OCI-LY3 (cell line): ENCODE measurements at regions not wholly inside any gene's neighbourhood (a gene's known extent, or its start where the extent isn't known, plus 50 kb on each side); places are given as distances from the start of the nearest gene placed in this dataset.
A peak's percentile ranks its signal among the peaks of the same experiment; 100 is the strongest.
"Not testable (repeated sequence)": the region's sequence is repeated elsewhere in the genome, so short reads cannot be mapped to it uniquely, and the experiment has no call there.

Source experiments
- H2AFZ ChIP-seq: fragments of 200-600, 300-600 bp; shearing (Covaris generic); 2 replicates; pipeline ENCODE4 v1.6.0; 2014; ENCODE audit warnings: antibody characterized with exemption, low read depth, low read length
- H3K27ac ChIP-seq: fragments of 200-600, 300-600 bp; sonication (generic); 2 replicates; pipeline ENCODE4 v1.5.1; 2014; ENCODE audit warnings: mild to moderate bottlenecking, low read length, moderate library complexity, mixed read lengths
- H3K27me3 ChIP-seq: fragments of 200-600, 300-600 bp; sonication (generic); 2 replicates; pipeline ENCODE4 v1.6.1; 2014; ENCODE audit warnings: low read depth, low read length, mixed read lengths
- H3K36me3 ChIP-seq: fragments of 200-600, 300-600 bp; sonication (generic); replicated peaks from 2 replicates; pipeline ENCODE3; 2014; ENCODE audit warnings: low read depth, low read length, mixed read lengths
- H3K4me1 ChIP-seq: fragments of 300-600, 200-600 bp; sonication (generic); 2 replicates; pipeline ENCODE4 v1.6.1; 2014; ENCODE audit warnings: low read length, mixed read lengths
- H3K4me2 ChIP-seq: fragments of 200-600, 300-600 bp; sonication (generic); 2 replicates; pipeline ENCODE4 v1.6.1; 2014; ENCODE audit warnings: low read length, mixed read lengths
- H3K4me3 ChIP-seq: fragments of 300-600, 200-600 bp; sonication (generic); 2 replicates; pipeline ENCODE4 v1.5.1; 2014; ENCODE audit warnings: antibody characterized with exemption, mild to moderate bottlenecking, low read length, moderate library complexity
- H3K79me2 ChIP-seq: fragments of 300-600, 200-600 bp; shearing (Covaris generic); 2 replicates; pipeline ENCODE4 v1.6.1; 2014; ENCODE audit warnings: mild to moderate bottlenecking, low read length, mixed read lengths
- H3K9ac ChIP-seq: fragments of 300-600, 200-600 bp; shearing (Covaris generic); 2 replicates; pipeline ENCODE4 v1.6.0; 2014; ENCODE audit warnings: mild to moderate bottlenecking, low read length, moderate library complexity
- H3K9me3 ChIP-seq: fragments of 200-600, 300-600 bp; shearing (Covaris generic); 2 replicates; pipeline ENCODE4 v1.6.1; 2014; ENCODE audit warnings: low read length, mixed read lengths; ENCODE audit not compliant: insufficient read depth
- H4K20me1 ChIP-seq: fragments of 200-600, 300-600 bp; sonication (generic); 2 replicates; pipeline ENCODE4 v1.6.1; 2016; ENCODE audit warnings: low read length, mixed read lengths; ENCODE audit not compliant: insufficient read depth
- EZH2phosphoT487 ChIP-seq: fragments of 200-600 bp; shearing (Covaris generic); IDR thresholded peaks from 2 replicates; pipeline ENCODE4 v1.6.1; 2018; ENCODE audit warnings: antibody characterized with exemption, mixed run types, low read depth
- TF ChIP-seq, protein P1 (sequence below): fragments of 200-600, 300-600 bp; sonication (generic); IDR thresholded peaks from 2 replicates; pipeline ENCODE4 v1.5.1; 2014; ENCODE audit warnings: antibody characterized with exemption, low read length, low read depth

DNA sequence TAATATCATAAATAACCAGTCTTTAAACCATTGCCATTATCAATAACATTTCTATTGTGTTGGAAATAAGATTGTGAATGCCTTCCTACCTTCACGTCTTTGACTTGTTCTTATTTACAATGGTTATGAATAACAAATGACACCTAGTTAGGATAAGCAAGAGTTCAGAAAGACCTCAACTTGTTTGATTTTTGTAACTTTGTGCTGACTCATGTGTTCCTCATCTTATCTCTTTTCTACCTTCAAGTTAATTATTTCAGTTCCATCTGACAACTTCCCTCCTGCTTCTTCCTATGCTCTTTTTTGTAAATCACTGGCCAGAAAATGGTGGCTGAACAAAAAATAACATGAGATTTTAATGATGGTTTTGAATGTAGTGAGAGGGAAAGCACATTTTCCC is 538.5 kb upstream of the TUSC1 start:
- no peaks in the 10 kb centered on the region for H4K20me1 ChIP-seq
- no peak overlapping the region for H3K4me3 ChIP-seq
- H3K27me3 ChIP-seq, result no peaks in the 10 kb centered on the region
- no peak overlapping the region for H3K4me2 ChIP-seq
- H2AFZ ChIP-seq, result no peak overlapping the region
- H3K4me1 ChIP-seq, result no peaks in the 10 kb centered on the region
- H3K27ac ChIP-seq, result no peak overlapping the region
- no peaks in the 10 kb centered on the region for H3K36me3 ChIP-seq
- no peaks in the 10 kb centered on the region for H3K9me3 ChIP-seq
- H3K79me2 ChIP-seq, result no peaks in the 10 kb centered on the region
- no peak overlapping the region for H3K9ac ChIP-seq
- TF ChIP-seq, protein P1, sequence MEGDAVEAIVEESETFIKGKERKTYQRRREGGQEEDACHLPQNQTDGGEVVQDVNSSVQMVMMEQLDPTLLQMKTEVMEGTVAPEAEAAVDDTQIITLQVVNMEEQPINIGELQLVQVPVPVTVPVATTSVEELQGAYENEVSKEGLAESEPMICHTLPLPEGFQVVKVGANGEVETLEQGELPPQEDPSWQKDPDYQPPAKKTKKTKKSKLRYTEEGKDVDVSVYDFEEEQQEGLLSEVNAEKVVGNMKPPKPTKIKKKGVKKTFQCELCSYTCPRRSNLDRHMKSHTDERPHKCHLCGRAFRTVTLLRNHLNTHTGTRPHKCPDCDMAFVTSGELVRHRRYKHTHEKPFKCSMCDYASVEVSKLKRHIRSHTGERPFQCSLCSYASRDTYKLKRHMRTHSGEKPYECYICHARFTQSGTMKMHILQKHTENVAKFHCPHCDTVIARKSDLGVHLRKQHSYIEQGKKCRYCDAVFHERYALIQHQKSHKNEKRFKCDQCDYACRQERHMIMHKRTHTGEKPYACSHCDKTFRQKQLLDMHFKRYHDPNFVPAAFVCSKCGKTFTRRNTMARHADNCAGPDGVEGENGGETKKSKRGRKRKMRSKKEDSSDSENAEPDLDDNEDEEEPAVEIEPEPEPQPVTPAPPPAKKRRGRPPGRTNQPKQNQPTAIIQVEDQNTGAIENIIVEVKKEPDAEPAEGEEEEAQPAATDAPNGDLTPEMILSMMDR, result no peak
- no peak for TF ChIP-seq EZH2phosphoT487

DNA sequence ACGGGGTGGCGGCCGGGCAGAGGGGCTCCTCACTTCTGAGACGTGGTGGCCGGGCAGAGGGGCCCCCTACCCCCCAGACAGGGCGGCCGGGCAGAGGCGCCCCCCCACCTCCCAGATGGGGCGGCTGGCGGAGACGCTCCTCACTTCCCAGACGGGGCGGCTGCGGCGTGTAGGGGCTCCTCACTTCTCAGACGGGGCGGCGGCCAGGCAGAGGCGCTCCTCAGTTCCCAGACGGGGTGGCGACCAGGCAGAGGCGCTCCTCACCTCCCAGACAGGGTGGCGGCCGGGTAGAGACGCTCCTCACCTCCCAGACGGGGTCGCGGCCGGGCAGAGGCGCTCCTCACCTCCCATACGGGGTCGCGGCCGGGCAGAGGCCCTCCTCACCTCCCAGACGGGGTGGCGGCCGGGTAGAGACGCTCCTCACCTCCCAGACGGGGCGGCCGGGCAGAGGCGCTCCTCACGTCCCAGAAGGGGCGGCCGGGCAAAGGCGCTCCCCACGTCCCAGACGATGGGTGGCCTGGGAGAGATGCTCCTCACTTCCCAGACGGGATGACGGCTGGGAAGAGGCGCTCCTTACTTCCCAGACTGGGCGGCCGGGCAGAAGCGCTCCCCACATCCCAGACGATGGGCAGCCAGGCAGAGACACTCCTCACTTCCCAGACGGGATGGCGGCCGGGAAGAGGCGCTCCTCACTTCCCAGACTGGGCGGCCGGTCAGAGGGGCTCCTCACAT is 536.6 kb upstream of the TUSC1 start:
- H3K4me2 ChIP-seq, H3K36me3 ChIP-seq, H3K79me2 ChIP-seq, H3K4me1 ChIP-seq, H3K9me3 ChIP-seq, H3K27ac ChIP-seq, H2AFZ ChIP-seq, H3K9ac ChIP-seq, H3K4me3 ChIP-seq, H3K27me3 ChIP-seq, H4K20me1 ChIP-seq: not testable (repeated sequence)

DNA sequence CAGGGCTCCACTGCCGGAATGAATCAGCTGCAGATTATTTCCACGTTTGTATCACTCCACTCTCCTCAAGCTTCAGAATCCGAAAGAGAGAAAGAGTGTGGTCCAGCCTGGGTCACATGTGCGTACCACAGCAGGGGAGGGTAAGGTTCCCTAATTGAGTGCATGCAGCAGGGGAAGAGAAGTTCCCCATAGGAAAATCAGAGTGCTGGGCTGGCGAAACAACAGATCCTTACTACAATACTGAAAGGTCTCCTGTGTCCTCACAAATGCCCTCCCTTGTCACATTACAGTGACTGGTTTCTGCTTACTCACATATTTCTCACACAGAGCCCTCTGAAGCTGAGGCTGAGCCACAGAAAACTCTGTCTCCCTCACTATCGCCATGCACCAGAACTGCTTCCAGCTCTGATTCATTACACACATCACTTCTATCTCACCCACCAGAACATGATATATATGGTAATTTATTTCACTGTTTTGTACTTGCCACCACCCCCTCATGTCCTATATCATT is 532.2 kb upstream of the TUSC1 start:
- Histone ChIP-seq H3K9ac (no peak overlapping the region), H3K36me3 (no peaks in the 10 kb centered on the region), H3K79me2 (no peaks in the 10 kb centered on the region), H3K27ac (no peak overlapping the region), H3K4me3 (no peak overlapping the region), H3K4me1 (no peaks in the 10 kb centered on the region), H3K27me3 (no peaks in the 10 kb centered on the region), H2AFZ (no peak overlapping the region), H3K9me3 (no peaks in the 10 kb centered on the region), H4K20me1 (no peaks in the 10 kb centered on the region), H3K4me2 (0 out of 2 replicates have a peak overlapping the region, but pooled peaks have one; percentile 15)
- TF ChIP-seq EZH2phosphoT487, result no peak
- TF ChIP-seq, protein P1, result no peak

DNA sequence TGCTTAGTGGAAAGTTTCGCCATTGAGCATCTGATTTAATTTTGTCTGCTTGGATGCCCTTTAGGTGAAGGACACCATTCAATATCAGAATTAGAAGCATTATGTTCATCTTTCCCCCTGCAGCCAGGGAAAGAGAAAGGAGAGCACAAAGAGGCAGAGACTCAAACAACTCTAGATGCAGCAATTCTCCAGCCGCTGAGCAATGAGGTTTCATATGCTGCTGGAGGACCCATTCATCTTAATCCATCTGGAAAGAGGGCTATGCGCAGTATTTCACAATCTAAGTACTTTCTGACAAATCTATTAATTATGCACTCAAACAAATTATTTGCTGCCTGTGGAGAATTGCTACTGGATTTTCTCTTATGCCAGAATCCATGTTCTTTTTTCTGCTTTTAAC is 527.0 kb upstream of the TUSC1 start:
- H3K4me2 ChIP-seq, result no peak overlapping the region
- H3K27ac ChIP-seq, result no peak overlapping the region
- no peaks in the 10 kb centered on the region for H3K9me3 ChIP-seq
- H3K4me3 ChIP-seq, result no peak overlapping the region
- H3K27me3 ChIP-seq, result no peaks in the 10 kb centered on the region
- H2AFZ ChIP-seq, result no peak overlapping the region
- no peaks in the 10 kb centered on the region for H3K79me2 ChIP-seq
- no peak for TF ChIP-seq EZH2phosphoT487
- TF ChIP-seq, protein P1, result no peak
- H3K36me3 ChIP-seq, result no peaks in the 10 kb centered on the region
- H3K4me1 ChIP-seq, result no peaks in the 10 kb centered on the region
- H3K9ac ChIP-seq, result no peak overlapping the region
- H4K20me1 ChIP-seq, result no peaks in the 10 kb centered on the region
